ENCODE measurements at regions not wholly inside any gene's neighbourhood (a gene's known extent, or its start where the extent isn't known, plus 50 kb on each side); places are given as distances from the start of the nearest gene placed in this dataset.
"Not testable (repeated sequence)": the region's sequence is repeated elsewhere in the genome, so short reads cannot be mapped to it uniquely, and the experiment has no call there.

DNA sequence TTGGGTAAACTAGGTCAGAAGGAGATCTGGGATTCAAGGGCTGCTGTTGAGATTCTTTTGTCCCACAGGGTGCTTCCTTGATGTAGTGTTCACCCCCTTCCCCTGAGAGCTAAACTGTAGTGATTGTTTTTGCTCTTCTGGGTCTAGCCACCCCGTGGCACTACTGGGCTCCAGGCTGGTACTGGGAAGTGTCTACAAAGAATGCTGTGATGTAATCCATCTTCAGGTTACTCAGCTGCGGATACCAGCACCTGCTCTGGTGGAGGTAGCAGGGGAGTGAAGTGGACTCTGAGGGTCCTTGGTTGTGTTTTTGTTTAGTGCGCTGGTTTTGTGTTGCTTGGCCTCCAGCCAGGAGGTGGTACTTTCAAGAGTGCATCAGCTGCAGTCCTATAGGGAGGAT is 365.5 kb downstream of the ZNF674 start:
- TF ChIP-seq CTCF (IDR thresholded peaks at IDR 0.05; ENCODE audit: borderline replicate concordance, insufficient read depth, low read depth, low read length) = no peak
- no peak overlapping the region for H3K4me3 ChIP-seq (ENCODE audit: low read depth, low read length)

DNA sequence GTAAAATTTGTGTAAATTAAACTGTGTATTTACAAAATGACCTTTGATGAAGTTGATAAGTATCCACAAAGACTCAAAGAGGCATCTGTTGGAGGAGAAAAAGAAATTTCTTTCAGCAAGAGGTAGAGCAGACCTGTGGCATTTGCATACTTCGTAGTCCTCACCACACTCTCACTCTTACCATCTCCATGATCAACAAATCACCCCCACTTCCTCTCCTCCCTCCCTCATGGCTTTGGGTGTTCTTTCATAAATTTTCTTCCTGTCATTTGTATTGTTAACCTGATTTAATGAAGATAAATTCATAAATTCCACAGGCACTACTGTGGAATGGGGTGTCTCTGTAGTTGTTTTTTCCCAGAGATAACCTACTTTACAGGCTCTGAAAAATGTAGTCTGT is 366.5 kb downstream of the ZNF674 start:
- TF ChIP-seq CTCF (IDR thresholded peaks at IDR 0.05; ENCODE audit: borderline replicate concordance, insufficient read depth, low read depth, low read length) = no peak
- H3K4me3 ChIP-seq (ENCODE audit: low read depth, low read length) = no peak overlapping the region

GRCh38 chrX:46173159-46173558 is 372.1 kb downstream of the ZNF674 start:
- no peak overlapping the region for H3K4me3 ChIP-seq (ENCODE audit: low read depth, low read length)
- no peak for TF ChIP-seq CTCF (IDR thresholded peaks at IDR 0.05; ENCODE audit: borderline replicate concordance, insufficient read depth, low read depth, low read length)

GRCh38 chrX:46171457-46171856 is 373.8 kb downstream of the ZNF674 start:
- not testable (repeated sequence) for H3K4me3 ChIP-seq (ENCODE audit: low read depth, low read length)

DNA sequence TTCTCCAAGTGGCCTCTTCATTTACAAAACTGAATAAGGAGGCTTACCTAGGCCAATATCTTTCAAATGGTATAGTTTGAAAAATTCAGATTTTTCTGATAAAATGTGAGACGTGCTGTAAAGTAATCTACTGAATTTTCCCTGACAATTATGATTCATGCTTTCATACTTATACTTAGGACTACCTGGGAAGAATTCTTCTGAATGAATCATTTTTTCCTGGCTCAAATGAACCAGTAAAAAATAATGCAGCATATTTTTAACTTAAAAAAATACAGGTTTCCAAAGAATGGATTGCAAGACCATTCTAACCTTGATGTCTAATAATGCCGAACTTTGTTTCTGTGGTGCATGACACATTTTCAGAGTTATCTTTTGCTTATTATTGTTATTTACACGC is 375.4 kb downstream of the ZNF674 start:
- H3K4me3 ChIP-seq (ENCODE audit: low read depth, low read length) = no peak overlapping the region
- TF ChIP-seq CTCF (IDR thresholded peaks at IDR 0.05; ENCODE audit: borderline replicate concordance, insufficient read depth, low read depth, low read length) = no peak

GRCh38 chrX:46168254-46168653 is 377.0 kb downstream of the ZNF674 start:
- no peak overlapping the region for H3K4me3 ChIP-seq (ENCODE audit: low read depth, low read length)
- TF ChIP-seq CTCF (IDR thresholded peaks at IDR 0.05; ENCODE audit: borderline replicate concordance, insufficient read depth, low read depth, low read length) = no peak

DNA sequence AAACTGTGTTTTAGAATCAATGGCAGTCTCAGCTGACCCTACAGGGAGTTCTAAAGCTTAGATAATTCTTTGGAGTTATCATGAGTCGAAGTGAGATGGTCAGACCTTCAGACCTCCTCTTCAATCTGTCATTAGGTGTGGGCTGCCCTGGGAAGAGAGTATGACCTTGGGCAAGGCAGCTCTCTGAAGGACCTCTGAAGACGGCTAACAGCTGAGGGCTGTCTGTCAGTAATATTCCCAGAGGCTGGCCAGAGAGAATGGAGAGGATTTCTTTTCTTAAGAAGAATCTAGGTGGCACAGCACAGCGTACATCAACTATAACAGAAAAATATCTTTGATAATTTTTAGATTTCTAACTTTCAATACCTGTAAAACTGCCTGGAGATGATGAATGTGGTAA is 379.4 kb downstream of the ZNF674 start:
- no peak overlapping the region for H3K4me3 ChIP-seq (ENCODE audit: low read depth, low read length)
- TF ChIP-seq CTCF (IDR thresholded peaks at IDR 0.05; ENCODE audit: borderline replicate concordance, insufficient read depth, low read depth, low read length) = no peak

GRCh38 chrX:46165411-46165810 is 379.8 kb downstream of the ZNF674 start:
- no peak overlapping the region for H3K4me3 ChIP-seq (ENCODE audit: low read depth, low read length)
- no peak for TF ChIP-seq CTCF (IDR thresholded peaks at IDR 0.05; ENCODE audit: borderline replicate concordance, insufficient read depth, low read depth, low read length)
